Ovary (tissue), 3 donors: ENCODE measurements at regions not wholly inside any gene's neighbourhood (a gene's known extent, or its start where the extent isn't known, plus 50 kb on each side); places are given as distances from the start of the nearest gene placed in this dataset.

ENCODE experiments used
- CTCF ChIP-seq, 3 donors: fragments of 450-650 bp in 2 of 3; fragments of 200-600 bp in 1 of 3; IDR thresholded peaks; one replicate each; pipeline versions ENCODE4 v1.5.1 to v1.8.0; 2016 to 2022; ENCODE audit warnings: antibody characterized with exemption in 3 of 3, mild to moderate bottlenecking in 1 of 3
- EP300 ChIP-seq: sonication (generic); formaldehyde crosslinking; IDR thresholded peaks from one replicate; pipeline ENCODE4 v1.6.1; 2017; ENCODE audit warnings: antibody characterized with exemption
- POLR2A ChIP-seq: fragments of 450-650 bp; IDR thresholded peaks from one replicate; pipeline ENCODE4 v1.6.1; 2017; ENCODE audit warnings: antibody characterized with exemption, mild to moderate bottlenecking, moderate library complexity
- donor health status: DM: no; HTN: no; CAD: no.

DNA sequence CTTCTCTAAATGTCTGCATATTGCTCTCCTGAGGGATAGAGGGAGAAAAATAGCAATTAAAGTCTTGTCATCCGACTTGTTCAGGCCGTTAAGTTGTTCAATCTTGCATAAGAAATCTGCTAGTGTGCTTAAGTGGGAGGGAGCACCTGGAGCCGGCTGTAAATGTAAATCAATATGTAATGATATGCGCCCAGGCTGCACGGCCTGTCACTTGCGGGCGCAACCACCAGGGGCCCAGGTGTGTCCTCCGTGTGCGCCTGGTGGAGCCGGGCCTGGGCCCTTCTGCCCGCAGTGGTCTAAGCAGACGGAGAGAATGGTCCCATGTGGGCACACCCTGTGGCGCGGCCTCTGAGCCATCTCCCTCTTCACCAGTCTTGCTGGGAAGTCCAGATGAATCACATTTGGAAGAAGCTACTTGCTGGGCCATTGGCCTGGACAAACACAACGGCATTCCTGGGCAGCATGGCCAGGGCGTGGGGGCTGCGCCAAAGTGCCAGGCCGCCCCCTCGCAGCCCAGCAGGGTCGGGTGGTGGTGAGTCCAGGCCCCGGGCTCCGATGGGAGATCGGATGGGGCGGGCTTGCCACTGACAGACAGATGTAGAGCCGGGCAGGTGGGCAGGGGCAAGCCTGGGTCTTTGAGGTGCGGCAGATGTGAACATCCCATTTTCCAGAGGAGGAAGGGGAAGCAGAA lies 193.3 kb upstream of the C14orf180 start:
- TF ChIP-seq CTCF (IDR thresholded peaks at IDR 0.05) (no peak), POLR2A (no peak), EP300 (no peak)
